DND-41 (cell line): ENCODE measurements at regions not wholly inside any gene's neighbourhood (a gene's known extent, or its start where the extent isn't known, plus 50 kb on each side); places are given as distances from the start of the nearest gene placed in this dataset.

Experiments used
- EZH2 ChIP-seq: IDR thresholded peaks from 3 replicates; pipeline ENCODE4 v1.6.1; 2012; ENCODE audit warnings: borderline replicate concordance, low read depth, mild to moderate bottlenecking, moderate library complexity, low read length, inconsistent platforms; ENCODE audit not compliant: severe bottlenecking
- TF ChIP-seq, protein P1 (sequence below): IDR thresholded peaks from 2 replicates; pipeline ENCODE4 v1.5.1; 2012; ENCODE audit warnings: borderline replicate concordance, low read length, moderate library complexity, mild to moderate bottlenecking; ENCODE audit not compliant: poor library complexity, severe bottlenecking; ENCODE audit errors: extremely low read depth

DNA sequence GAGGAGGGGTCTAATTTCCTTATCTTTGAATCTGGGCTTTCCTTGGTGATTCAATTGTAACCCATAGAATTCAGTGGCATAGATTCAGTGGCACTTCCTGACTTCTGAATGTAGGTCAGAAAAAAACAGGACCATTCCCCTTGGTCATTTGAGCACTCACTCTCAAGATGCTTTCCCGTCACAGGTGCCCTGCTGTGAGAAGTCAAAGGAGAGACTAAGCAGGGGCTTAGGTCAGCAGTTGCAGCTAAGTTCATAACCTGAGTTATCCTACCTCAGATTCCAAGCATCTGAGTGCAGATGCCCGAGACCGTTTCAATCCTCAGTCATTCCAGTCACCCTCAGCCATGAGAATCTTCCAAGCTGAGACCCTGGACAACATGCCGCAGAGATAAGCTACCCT is 506.6 kb downstream of the FRK start:
- TF ChIP-seq, protein P1, sequence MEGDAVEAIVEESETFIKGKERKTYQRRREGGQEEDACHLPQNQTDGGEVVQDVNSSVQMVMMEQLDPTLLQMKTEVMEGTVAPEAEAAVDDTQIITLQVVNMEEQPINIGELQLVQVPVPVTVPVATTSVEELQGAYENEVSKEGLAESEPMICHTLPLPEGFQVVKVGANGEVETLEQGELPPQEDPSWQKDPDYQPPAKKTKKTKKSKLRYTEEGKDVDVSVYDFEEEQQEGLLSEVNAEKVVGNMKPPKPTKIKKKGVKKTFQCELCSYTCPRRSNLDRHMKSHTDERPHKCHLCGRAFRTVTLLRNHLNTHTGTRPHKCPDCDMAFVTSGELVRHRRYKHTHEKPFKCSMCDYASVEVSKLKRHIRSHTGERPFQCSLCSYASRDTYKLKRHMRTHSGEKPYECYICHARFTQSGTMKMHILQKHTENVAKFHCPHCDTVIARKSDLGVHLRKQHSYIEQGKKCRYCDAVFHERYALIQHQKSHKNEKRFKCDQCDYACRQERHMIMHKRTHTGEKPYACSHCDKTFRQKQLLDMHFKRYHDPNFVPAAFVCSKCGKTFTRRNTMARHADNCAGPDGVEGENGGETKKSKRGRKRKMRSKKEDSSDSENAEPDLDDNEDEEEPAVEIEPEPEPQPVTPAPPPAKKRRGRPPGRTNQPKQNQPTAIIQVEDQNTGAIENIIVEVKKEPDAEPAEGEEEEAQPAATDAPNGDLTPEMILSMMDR, result no peak
- no peak for TF ChIP-seq EZH2
